ENCODE measurements at regions not wholly inside any gene's neighbourhood (a gene's known extent, or its start where the extent isn't known, plus 50 kb on each side); places are given as distances from the start of the nearest gene placed in this dataset.

DNA sequence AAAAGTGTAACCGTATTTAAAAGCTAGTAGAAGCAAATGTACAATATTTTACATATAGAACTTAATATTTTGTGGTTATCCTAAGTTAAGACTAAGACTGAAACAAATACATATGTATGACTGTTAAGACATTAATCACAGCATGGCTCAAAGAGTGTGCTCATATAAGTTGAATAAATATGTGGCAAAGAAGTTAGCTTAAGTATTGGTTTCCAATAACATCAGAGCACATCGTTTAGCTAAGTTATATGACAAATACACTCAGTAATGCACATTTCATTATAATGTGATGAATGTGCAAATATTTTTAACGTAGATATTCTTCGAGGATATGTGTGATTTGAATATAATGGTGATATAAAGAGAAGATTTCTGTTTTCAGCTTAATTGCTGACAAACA, 253.8 kb downstream of the SLITRK5 start:
- no peak for TF ChIP-seq GATA2 (IDR thresholded peaks at IDR 0.05; ENCODE audit: low read depth, low read length)
- no peak for TF ChIP-seq GATA3 (IDR thresholded peaks at IDR 0.05; ENCODE audit: low read depth, low read length)

Data from SH-SY5Y (cell line).